K562 (cell line): ENCODE measurements at regions not wholly inside any gene's neighbourhood (a gene's known extent, or its start where the extent isn't known, plus 50 kb on each side); places are given as distances from the start of the nearest gene placed in this dataset.

Source experiments
- ATAC-seq: fragments of 200-7000 bp; cut with Tn5 transposase; 3 replicates; pipeline ENCODE4 v1.9.1; 2020; ENCODE audit warnings: moderate library complexity
- BruUV-seq: library from RNA; stranded (reverse); fragments of 400-500 nt; replicated peaks from 2 replicates; lab custom pipeline; 2021; lab: Mats Ljungman, UMichigan
- CTCF ChIA-PET: fragments of 300-600 bp; formaldehyde crosslinking; extraction: SDS; loops from one replicate; lab custom pipeline; 2021; ENCODE audit warnings: low intra/inter-chr PET ratio; lab: Yijun Ruan, JAX
- POLR2A ChIA-PET: fragments of 300-600, 350-650 bp; sonication (Branson Sonifier 250); formaldehyde crosslinking; extraction: SDS; loops from one replicate; lab custom pipeline; 2021; ENCODE audit warnings: antibody characterized with exemption, inconsistent platforms; lab: Yijun Ruan, JAX
- DNase-seq, 4 experiments: peaks; one replicate each; pipeline versions ENCODE4 v3.0.0 to v3.0.0-alpha.2; 2011 to 2018; ENCODE audit warnings: low spot score in 3 of 4, mixed read lengths in 3 of 4; ENCODE audit errors: extremely low read depth in 1 of 4
- FAIRE-seq: peaks from 2 replicates; lab custom pipeline; 2011; peaks lifted over from hg19 to GRCh38; lab: Jason Lieb, UNC
- H2AFZ ChIP-seq: 2 replicates; pipeline ENCODE4 v1.6.0; 2011; ENCODE audit warnings: low read depth, low read length, control low read depth, inconsistent platforms
- H3K27ac ChIP-seq: fragments of 200-600 bp; 3 replicates; pipeline ENCODE4 v1.8.0; 2011; ENCODE audit warnings: low read depth, mild to moderate bottlenecking, control low read depth, inconsistent platforms, low read length, moderate library complexity, mixed read lengths; ENCODE audit errors: extremely low read depth
- H3K27me3 ChIP-seq, 2 experiments: fragments of 300-600 bp in 1 of 2; 2 replicates in 1 of 2; 3 replicates in 1 of 2; pipeline versions ENCODE4 v1.6.0 to v1.8.0; 2011; ENCODE audit warnings: inconsistent platforms in 2 of 2, low read length in 2 of 2, mild to moderate bottlenecking in 1 of 2, mixed read lengths in 1 of 2, moderate library complexity in 1 of 2; ENCODE audit not compliant: control insufficient read depth in 2 of 2, insufficient read depth in 2 of 2
- H3K36me3 ChIP-seq: fragments of 300-600 bp; 3 replicates; pipeline ENCODE4 v1.8.0; 2011; ENCODE audit warnings: mild to moderate bottlenecking, low read length, inconsistent platforms; ENCODE audit not compliant: control insufficient read depth, insufficient read depth
- H3K4me1 ChIP-seq, 2 experiments: fragments of 200-600 bp in 1 of 2; replicated peaks in 1 of 2; 2 replicates in 1 of 2; 3 replicates in 1 of 2; pipeline versions ENCODE4 v1.5.1 to v1.8.0; 2011; ENCODE audit warnings: inconsistent platforms in 2 of 2, low read length in 2 of 2, mild to moderate bottlenecking in 1 of 2, mixed read lengths in 1 of 2, moderate library complexity in 1 of 2; ENCODE audit not compliant: control insufficient read depth in 2 of 2, insufficient read depth in 2 of 2
- H3K4me2 ChIP-seq: 2 replicates; pipeline ENCODE4 v1.6.1; 2011; ENCODE audit warnings: low read length, control low read depth, inconsistent platforms, mixed read lengths; ENCODE audit not compliant: insufficient read depth
- H3K4me3 ChIP-seq: fragments of 200-600 bp; sonication (generic), shearing (Covaris generic); 2 replicates; pipeline ENCODE4 v1.5.1; 2016; ENCODE audit warnings: control low read depth, inconsistent platforms
- H3K79me2 ChIP-seq: fragments of 200-600 bp; 3 replicates; pipeline ENCODE4 v1.8.0; 2011; ENCODE audit warnings: low read length, inconsistent platforms; ENCODE audit not compliant: control insufficient read depth, insufficient read depth
- H3K9ac ChIP-seq, 2 experiments: 2 replicates each; pipeline versions ENCODE4 v1.6.0 to v1.6.1; 2011; ENCODE audit warnings: low read depth in 2 of 2, low read length in 2 of 2, control low read depth in 1 of 2, inconsistent platforms in 1 of 2, mild to moderate bottlenecking in 1 of 2, mixed read lengths in 1 of 2; ENCODE audit not compliant: insufficient read depth in 1 of 2
- H3K9me1 ChIP-seq: one replicate; pipeline ENCODE4 v1.6.0; 2011; ENCODE audit warnings: inconsistent platforms, mild to moderate bottlenecking, low read length, moderate library complexity; ENCODE audit not compliant: control insufficient read depth, insufficient read depth
- H3K9me3 ChIP-seq: replicated peaks from 2 replicates; pipeline ENCODE4 v1.5.1; 2011; ENCODE audit warnings: low read depth, low read length, inconsistent platforms; ENCODE audit not compliant: control insufficient read depth, insufficient read depth
- H4K20me1 ChIP-seq: replicated peaks from 2 replicates; pipeline ENCODE4 v1.6.1; 2011; ENCODE audit warnings: low read length, inconsistent platforms, mixed read lengths; ENCODE audit not compliant: control insufficient read depth, insufficient read depth
- EGR1 ChIP-seq: fragments of 450-650 bp; conservative IDR thresholded peaks from 2 replicates; pipeline ENCODE4 v1.6.1; 2017; ENCODE audit warnings: mild to moderate bottlenecking
- FOXO4 ChIP-seq: fragments of 450-650 bp; formaldehyde crosslinking; IDR thresholded peaks from 2 replicates; pipeline ENCODE4 v1.4.0; 2020; ENCODE audit warnings: mild to moderate bottlenecking, moderate library complexity
- HES1 ChIP-seq: fragments of 450-650 bp; IDR thresholded peaks from 2 replicates; pipeline ENCODE4 v1.6.1; 2016; ENCODE audit warnings: low read depth, mild to moderate bottlenecking, moderate library complexity
- KDM5B ChIP-seq: fragments of 200-600 bp; sonication (generic); IDR thresholded peaks from 2 replicates; pipeline ENCODE4 v1.6.1; 2012; ENCODE audit warnings: low read depth, mild to moderate bottlenecking, moderate library complexity, low read length, control low read depth, inconsistent platforms; ENCODE audit not compliant: insufficient replicate concordance
- LCOR ChIP-seq: sonication (generic); formaldehyde crosslinking; IDR thresholded peaks from 2 replicates; pipeline ENCODE4 v1.8.0; 2022; ENCODE audit warnings: mild to moderate bottlenecking, missing genetic modification reagents
- MAZ ChIP-seq, 2 experiments: fragments of 450-650 bp in 1 of 2; sonication (generic) in 1 of 2; formaldehyde crosslinking; IDR thresholded peaks in 1 of 2; conservative IDR thresholded peaks in 1 of 2; 2 replicates each; pipeline versions ENCODE4 v1.4.0 to v1.5.0; 2020; ENCODE audit warnings: mild to moderate bottlenecking in 1 of 2, missing genetic modification reagents in 1 of 2
- NFXL1 ChIP-seq: fragments of 450-650 bp; formaldehyde crosslinking; IDR thresholded peaks from 2 replicates; pipeline ENCODE4 v1.4.0; 2021; ENCODE audit warnings: mild to moderate bottlenecking
- NR3C1 ChIP-seq: sonication (generic); formaldehyde crosslinking; IDR thresholded peaks from 2 replicates; pipeline ENCODE4 v1.8.1; 2022; ENCODE audit warnings: missing genetic modification reagents
- PTBP1 ChIP-seq: fragments of 200-400 bp; formaldehyde crosslinking; IDR thresholded peaks from 2 replicates; pipeline ENCODE4 v1.6.1; 2017; ENCODE audit warnings: low read depth, low read length
- RBM22 ChIP-seq: fragments of 200-400 bp; formaldehyde crosslinking; IDR thresholded peaks from 2 replicates; pipeline ENCODE4 v1.6.1; 2018; ENCODE audit warnings: low read length, low read depth; ENCODE audit not compliant: poor library complexity, severe bottlenecking
- RBM34 ChIP-seq: fragments of 200-400 bp; formaldehyde crosslinking; IDR thresholded peaks from 2 replicates; pipeline ENCODE4 v1.6.1; 2018; ENCODE audit warnings: low read length, borderline replicate concordance; ENCODE audit not compliant: insufficient read depth
- SMARCE1 ChIP-seq: fragments of 450-650 bp; IDR thresholded peaks from 2 replicates; pipeline ENCODE4 v1.7.1; 2016; ENCODE audit warnings: mild to moderate bottlenecking
- SRF ChIP-seq, 2 experiments: fragments of 250-450, 450-650 bp in 1 of 2; sonication (Bioruptor Pico) in 1 of 2; sonication (generic) in 1 of 2; formaldehyde crosslinking; IDR thresholded peaks; 2 replicates each; pipeline versions ENCODE4 v1.5.0 to v1.5.1; 2020 to 2022; ENCODE audit warnings: mild to moderate bottlenecking in 1 of 2, missing genetic modification reagents in 1 of 2
- ZNF121 ChIP-seq: sonication (generic); formaldehyde crosslinking; conservative IDR thresholded peaks from 2 replicates; pipeline ENCODE4 v1.8.0; 2022; ENCODE audit warnings: missing genetic modification reagents
- ZNF197 ChIP-seq: fragments of 200-800 bp; sonication (Bioruptor generic); IDR thresholded peaks from 2 replicates; pipeline ENCODE4 v1.6.1; 2016; ENCODE audit warnings: low read depth, missing genetic modification characterization, missing compliant biosample characterization
- ZNF24 ChIP-seq: fragments of 450-650 bp; IDR thresholded peaks from 2 replicates; pipeline ENCODE4 v1.6.1; 2016
- ZNF277 ChIP-seq: fragments of 250-450 bp; sonication (Bioruptor Pico); IDR thresholded peaks from 2 replicates; pipeline ENCODE4 v1.8.0; 2022; ENCODE audit warnings: inconsistent platforms, mild to moderate bottlenecking, moderate library complexity, borderline replicate concordance
- ZNF324 ChIP-seq: fragments of 250-450 bp; sonication (Bioruptor Pico); IDR thresholded peaks from 2 replicates; pipeline ENCODE4 v1.4.0; 2020; ENCODE audit warnings: mild to moderate bottlenecking
- ZNF436 ChIP-seq: fragments of 250-450, 450-650 bp; sonication (Bioruptor Pico); formaldehyde crosslinking; IDR thresholded peaks from 2 replicates; pipeline ENCODE4 v1.7.0; 2020; ENCODE audit warnings: mild to moderate bottlenecking
- WGBS: fragments of 100-300 bp; shearing (Covaris generic); methylation state at CpG from one replicate; pipeline ENCODE4 v1.1.6; 2016; ENCODE audit warnings: low coverage, mixed read lengths; ENCODE audit not compliant: insufficient coverage; ENCODE audit errors: missing lambda C conversion rate; 5-methylcytosine and 5-hydroxymethylcytosine counted together
- in situ Hi-C: fragments of 300-500 bp; cut with MboI; formaldehyde crosslinking; loops from 4 replicates; pipeline ENCODE4 v1.15.0; 2018; ENCODE audit warnings: inconsistent platforms, mixed read lengths
- intact Hi-C: fragments of 100-400 bp; cut with micrococcal nuclease; formaldehyde crosslinking; loops from 2 replicates; pipeline ENCODE4 v1.14.2; 2022

- no peak for TF ChIP-seq HES1
- TF ChIP-seq, all 486 proteins: peak for 0
These were observed 938.1 kb upstream of the EPHA7 start (continued) for GRCh38 chr6:94357381-94357980.

GRCh38 chr6:94350833-94351232, 931.5 kb upstream of the EPHA7 start:
- no peak for FAIRE-seq
- WGBS, result 0% methylated on average over 6 of the region's 8 CpGs
- in situ Hi-C loops, result no loop called here
- TF ChIP-seq LCOR (CRISPR knock-in tag), result no peak
- TF ChIP-seq ZNF121 (CRISPR knock-in tag), result no peak
- no peak for TF ChIP-seq RBM34
- TF ChIP-seq KDM5B, result no peak
- no peak for TF ChIP-seq NR3C1 (CRISPR knock-in tag)
- no peak for TF ChIP-seq EGR1
- TF ChIP-seq SMARCE1, result no peak
- TF ChIP-seq FOXO4 (CRISPR knock-in tag), result no peak
- TF ChIP-seq MAZ (CRISPR knock-in tag; conservative IDR thresholded peaks at IDR 0.05 in 1 of 2, IDR thresholded peaks at IDR 0.05 in 1 of 2), result no peak
- TF ChIP-seq ZNF324 (CRISPR knock-in tag), result no peak
- TF ChIP-seq ZNF277 (CRISPR knock-in tag), result no peak
- TF ChIP-seq SRF (CRISPR knock-in tag; IDR thresholded peaks at IDR 0.05), result no peak
- no peak for TF ChIP-seq PTBP1
- no peak for TF ChIP-seq ZNF436 (CRISPR knock-in tag)
- no peak for TF ChIP-seq ZNF197 (CRISPR knock-in tag)
- TF ChIP-seq NFXL1 (CRISPR knock-in tag), result no peak
- TF ChIP-seq ZNF24, result no peak
- TF ChIP-seq RBM22, result no peak

More at GRCh38 chr6:94350833-94351232, 931.5 kb upstream of the EPHA7 start:
- Histone ChIP-seq H3K4me1 (no peaks in the 10 kb centered on the region), H3K36me3 (no peaks in the 10 kb centered on the region), H3K9me3 (no peaks in the 10 kb centered on the region), H2AFZ (no peak overlapping the region), H3K27ac (no peak overlapping the region), H3K79me2 (no peaks in the 10 kb centered on the region), H3K9ac (no peak overlapping the region), H3K4me2 (no peak overlapping the region), H4K20me1 (no peaks in the 10 kb centered on the region), H3K27me3 (no peaks in the 10 kb centered on the region), H3K4me3 (no peak overlapping the region), H3K9me1 (no peaks in the 10 kb centered on the region)
- ATAC-seq, result no peak
- intact Hi-C loops, result no loop called here
- POLR2A ChIA-PET, result no interaction called here
- CTCF ChIA-PET, result no interaction called here
- DNase-seq, result no peak
- BruUV-seq, result no TSS peak
